ENCODE measurements at regions not wholly inside any gene's neighbourhood (a gene's known extent, or its start where the extent isn't known, plus 50 kb on each side); places are given as distances from the start of the nearest gene placed in this dataset.

- Histone ChIP-seq H3K27ac (ENCODE audit: low read depth, low read length) (no peak overlapping the region), H3K9ac (ENCODE audit: low read length) (no peak overlapping the region), H3K27me3 (ENCODE audit: control insufficient read depth in 1 of 2, insufficient read depth in 2 of 2, low read length in 2 of 2) (no peaks in the 10 kb centered on the region), H3K4me1 (ENCODE audit: insufficient read depth, low read length) (no peaks in the 10 kb centered on the region), H3K9me3 (ENCODE audit: low read length) (no peaks in the 10 kb centered on the region), H3K4me3 (ENCODE audit: low read depth in 1 of 2, low read length in 2 of 2) (no peak overlapping the region), H3K36me3 (ENCODE audit: insufficient read depth, low read length) (no peaks in the 10 kb centered on the region)
These were observed 206.6 kb upstream of the RASA1 start for GRCh38 chr5:87061046-87061445.

DNA sequence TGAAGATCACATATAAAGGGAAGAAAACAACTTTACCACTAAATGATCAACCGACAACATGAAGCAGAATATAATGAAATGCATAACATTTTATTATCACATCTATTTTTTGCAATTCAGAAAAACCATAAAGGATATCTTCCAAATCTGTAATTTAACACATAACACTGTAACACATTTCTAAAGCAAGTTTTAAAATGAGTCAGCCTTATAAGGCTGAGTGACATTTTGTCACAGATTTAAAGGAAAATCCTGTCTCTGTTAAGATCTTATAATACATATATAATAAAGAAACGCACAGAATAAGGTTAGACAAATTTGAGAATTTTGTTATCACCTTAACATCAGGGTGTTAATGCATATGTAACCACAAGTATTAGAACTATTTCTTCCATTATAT, 198.4 kb upstream of the RASA1 start:
- Histone ChIP-seq H3K27me3 (ENCODE audit: control insufficient read depth in 1 of 2, insufficient read depth in 2 of 2, low read length in 2 of 2) (no peaks in the 10 kb centered on the region), H3K9ac (ENCODE audit: low read length) (no peak overlapping the region), H3K36me3 (ENCODE audit: insufficient read depth, low read length) (no peaks in the 10 kb centered on the region), H3K4me1 (ENCODE audit: insufficient read depth, low read length) (no peaks in the 10 kb centered on the region), H3K27ac (ENCODE audit: low read depth, low read length) (no peak overlapping the region), H3K4me3 (ENCODE audit: low read depth in 1 of 2, low read length in 2 of 2) (no peak overlapping the region), H3K9me3 (ENCODE audit: low read length) (no peaks in the 10 kb centered on the region)

- Histone ChIP-seq H3K9me3 (ENCODE audit: low read length) (no peaks in the 10 kb centered on the region), H3K27me3 (ENCODE audit: control insufficient read depth in 1 of 2, insufficient read depth in 2 of 2, low read length in 2 of 2) (no peaks in the 10 kb centered on the region), H3K9ac (ENCODE audit: low read length) (no peak overlapping the region), H3K27ac (ENCODE audit: low read depth, low read length) (no peak overlapping the region), H3K36me3 (ENCODE audit: insufficient read depth, low read length) (no peaks in the 10 kb centered on the region), H3K4me3 (ENCODE audit: low read depth in 1 of 2, low read length in 2 of 2) (no peak overlapping the region), H3K4me1 (ENCODE audit: insufficient read depth, low read length) (no peaks in the 10 kb centered on the region)
These were observed 197.6 kb upstream of the RASA1 start for GRCh38 chr5:87069974-87070608.

- Histone ChIP-seq H3K9ac (ENCODE audit: low read length) (no peak overlapping the region), H3K9me3 (ENCODE audit: low read length) (no peaks in the 10 kb centered on the region), H3K36me3 (ENCODE audit: insufficient read depth, low read length) (no peaks in the 10 kb centered on the region), H3K4me3 (ENCODE audit: low read depth in 1 of 2, low read length in 2 of 2) (no peak overlapping the region), H3K27ac (ENCODE audit: low read depth, low read length) (no peak overlapping the region), H3K27me3 (ENCODE audit: control insufficient read depth in 1 of 2, insufficient read depth in 2 of 2, low read length in 2 of 2) (no peaks in the 10 kb centered on the region), H3K4me1 (ENCODE audit: insufficient read depth, low read length) (no peaks in the 10 kb centered on the region)
These were observed 193.6 kb upstream of the RASA1 start for GRCh38 chr5:87074072-87074471.

- Histone ChIP-seq H3K9me3 (ENCODE audit: low read length) (no peaks in the 10 kb centered on the region), H3K9ac (ENCODE audit: low read length) (no peak overlapping the region), H3K36me3 (ENCODE audit: insufficient read depth, low read length) (no peaks in the 10 kb centered on the region), H3K27me3 (ENCODE audit: control insufficient read depth in 1 of 2, insufficient read depth in 2 of 2, low read length in 2 of 2) (no peaks in the 10 kb centered on the region), H3K4me3 (ENCODE audit: low read depth in 1 of 2, low read length in 2 of 2) (no peak overlapping the region), H3K4me1 (ENCODE audit: insufficient read depth, low read length) (no peaks in the 10 kb centered on the region), H3K27ac (ENCODE audit: low read depth, low read length) (no peak overlapping the region)
These were observed 192.6 kb upstream of the RASA1 start for GRCh38 chr5:87074934-87075541.

- Histone ChIP-seq H3K9ac (ENCODE audit: low read length) (no peak overlapping the region), H3K27ac (ENCODE audit: low read depth, low read length) (no peak overlapping the region), H3K4me3 (ENCODE audit: low read depth in 1 of 2, low read length in 2 of 2) (no peak overlapping the region), H3K36me3 (ENCODE audit: insufficient read depth, low read length) (no peaks in the 10 kb centered on the region), H3K27me3 (ENCODE audit: control insufficient read depth in 1 of 2, insufficient read depth in 2 of 2, low read length in 2 of 2) (no peaks in the 10 kb centered on the region), H3K9me3 (ENCODE audit: low read length) (no peaks in the 10 kb centered on the region), H3K4me1 (ENCODE audit: insufficient read depth, low read length) (no peaks in the 10 kb centered on the region)
These were observed 191.3 kb upstream of the RASA1 start for GRCh38 chr5:87076411-87076810.

- H3K36me3 ChIP-seq (ENCODE audit: insufficient read depth, low read length): no peaks in the 10 kb centered on the region
- H3K9ac ChIP-seq (ENCODE audit: low read length): no peak overlapping the region
- H3K4me1 ChIP-seq (ENCODE audit: insufficient read depth, low read length): no peaks in the 10 kb centered on the region
- H3K4me3 ChIP-seq (ENCODE audit: low read depth in 1 of 2, low read length in 2 of 2): no peak overlapping the region
- H3K9me3 ChIP-seq (ENCODE audit: low read length): no peaks in the 10 kb centered on the region
- no peaks in the 10 kb centered on the region for H3K27me3 ChIP-seq (ENCODE audit: control insufficient read depth in 1 of 2, insufficient read depth in 2 of 2, low read length in 2 of 2)
- no peak overlapping the region for H3K27ac ChIP-seq (ENCODE audit: low read depth, low read length)
These were observed 190.8 kb upstream of the RASA1 start for GRCh38 chr5:87076931-87077330.

GRCh38 chr5:87079219-87079618, 188.5 kb upstream of the RASA1 start:
- Histone ChIP-seq H3K27ac (ENCODE audit: low read depth, low read length) (no peak overlapping the region), H3K4me1 (ENCODE audit: insufficient read depth, low read length) (no peaks in the 10 kb centered on the region), H3K9me3 (ENCODE audit: low read length) (no peaks in the 10 kb centered on the region), H3K36me3 (ENCODE audit: insufficient read depth, low read length) (no peaks in the 10 kb centered on the region), H3K4me3 (ENCODE audit: low read depth in 1 of 2, low read length in 2 of 2) (no peak overlapping the region), H3K9ac (ENCODE audit: low read length) (no peak overlapping the region), H3K27me3 (ENCODE audit: control insufficient read depth in 1 of 2, insufficient read depth in 2 of 2, low read length in 2 of 2) (no peaks in the 10 kb centered on the region)

GRCh38 chr5:87081016-87081415, 186.7 kb upstream of the RASA1 start:
- Histone ChIP-seq H3K27ac (ENCODE audit: low read depth, low read length) (no peak overlapping the region), H3K9me3 (ENCODE audit: low read length) (no peaks in the 10 kb centered on the region), H3K9ac (ENCODE audit: low read length) (no peak overlapping the region), H3K27me3 (ENCODE audit: control insufficient read depth in 1 of 2, insufficient read depth in 2 of 2, low read length in 2 of 2) (no peaks in the 10 kb centered on the region), H3K4me3 (ENCODE audit: low read depth in 1 of 2, low read length in 2 of 2) (no peak overlapping the region), H3K36me3 (ENCODE audit: insufficient read depth, low read length) (no peaks in the 10 kb centered on the region), H3K4me1 (ENCODE audit: insufficient read depth, low read length) (no peaks in the 10 kb centered on the region)

DNA sequence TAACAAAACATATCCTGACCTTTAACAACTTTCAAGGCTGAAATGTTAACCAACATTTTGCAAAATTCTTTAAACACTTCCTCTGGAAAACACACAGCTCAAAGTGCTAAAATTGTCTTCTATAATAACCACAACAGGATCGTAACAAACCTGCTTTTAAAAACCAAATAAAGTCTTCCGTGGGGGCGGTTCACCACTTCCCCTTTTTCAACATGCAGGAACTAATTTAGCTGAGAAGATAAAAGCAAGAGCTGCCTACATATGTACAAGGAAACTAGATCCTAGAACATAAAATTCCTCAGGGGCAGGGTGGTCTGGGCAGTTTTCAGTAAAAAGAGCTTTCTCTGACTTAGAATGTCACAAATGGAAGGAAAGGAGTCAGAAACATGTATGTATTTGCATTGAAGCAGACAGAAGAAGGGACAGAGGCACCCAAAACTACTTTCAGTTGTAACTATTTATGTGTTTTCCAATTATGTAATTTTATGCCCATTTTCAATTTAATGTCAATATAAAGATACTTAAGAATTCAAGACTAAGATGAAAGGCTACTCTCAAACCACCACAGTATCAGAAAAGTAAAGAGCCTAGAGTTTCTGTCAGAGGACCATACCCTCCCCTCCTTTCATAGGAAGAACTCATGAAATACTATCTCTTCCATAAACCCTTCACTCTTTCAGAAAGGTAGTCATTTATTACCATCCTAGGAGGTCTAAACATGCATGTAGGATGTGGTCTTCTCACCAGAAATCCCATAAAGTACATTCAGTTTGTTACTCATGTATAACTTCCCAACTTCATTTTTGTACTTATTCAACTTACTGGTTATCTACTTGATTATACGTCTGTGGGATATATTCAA, 185.9 kb upstream of the RASA1 start:
- H3K9me3 ChIP-seq (ENCODE audit: low read length): no peaks in the 10 kb centered on the region
- no peak overlapping the region for H3K4me3 ChIP-seq (ENCODE audit: low read depth in 1 of 2, low read length in 2 of 2)
- no peaks in the 10 kb centered on the region for H3K36me3 ChIP-seq (ENCODE audit: insufficient read depth, low read length)
- H3K27me3 ChIP-seq (ENCODE audit: control insufficient read depth in 1 of 2, insufficient read depth in 2 of 2, low read length in 2 of 2): no peaks in the 10 kb centered on the region
- no peak overlapping the region for H3K27ac ChIP-seq (ENCODE audit: low read depth, low read length)
- H3K4me1 ChIP-seq (ENCODE audit: insufficient read depth, low read length): no peaks in the 10 kb centered on the region
- H3K9ac ChIP-seq (ENCODE audit: low read length): no peak overlapping the region

GRCh38 chr5:87094347-87094746, 173.3 kb upstream of the RASA1 start:
- Histone ChIP-seq H3K27me3 (ENCODE audit: control insufficient read depth in 1 of 2, insufficient read depth in 2 of 2, low read length in 2 of 2) (no peaks in the 10 kb centered on the region), H3K36me3 (ENCODE audit: insufficient read depth, low read length) (no peaks in the 10 kb centered on the region), H3K4me3 (ENCODE audit: low read depth in 1 of 2, low read length in 2 of 2) (no peak overlapping the region), H3K4me1 (ENCODE audit: insufficient read depth, low read length) (no peaks in the 10 kb centered on the region), H3K27ac (ENCODE audit: low read depth, low read length) (no peak overlapping the region), H3K9ac (ENCODE audit: low read length) (no peak overlapping the region), H3K9me3 (ENCODE audit: low read length) (no peaks in the 10 kb centered on the region)

All from muscle layer of colon (tissue), 2 donors.